Activated CD4-positive, alpha-beta T cell treated with anti-CD3 and anti-CD28 coated beads, Interleukin-2, Interleukin-4, amounts not matched to agents 100 ng/mL and 50 ng/mL, durations not matched to agents 16 hours and 8 hours (primary cell): ENCODE measurements at regions not wholly inside any gene's neighbourhood (a gene's known extent, or its start where the extent isn't known, plus 50 kb on each side); places are given as distances from the start of the nearest gene placed in this dataset.

Experiments
- DNase-seq: peaks from one replicate; pipeline ENCODE4 v3.0.0-alpha.2; 2020; ENCODE audit warnings: low spot score

- DNase-seq, result no peak
Measured at GRCh38 chr14:38310420-38310995, 54.6 kb upstream of the CLEC14A start.

GRCh38 chr14:38309522-38310277 is 53.8 kb upstream of the CLEC14A start:
- DNase-seq, result no peak
